Activated naive CD8-positive, alpha-beta T cell treated with anti-CD3 and anti-CD28 coated beads for 36 hours (primary cell): ENCODE measurements at regions not wholly inside any gene's neighbourhood (a gene's known extent, or its start where the extent isn't known, plus 50 kb on each side); places are given as distances from the start of the nearest gene placed in this dataset.
"Not testable (repeated sequence)": the region's sequence is repeated elsewhere in the genome, so short reads cannot be mapped to it uniquely, and the experiment has no call there.

Experiments
- DNase-seq: peaks from one replicate; pipeline ENCODE4 v3.0.0; 2021
- H3K27ac Mint-ChIP-seq: one replicate; pipeline ENCODE4 v1.8.0; 2022; ENCODE audit warnings: mild to moderate bottlenecking, moderate library complexity, mixed read lengths
- H3K27me3 Mint-ChIP-seq: one replicate; pipeline ENCODE4 v1.8.0; 2022; ENCODE audit warnings: mild to moderate bottlenecking, mixed read lengths
- H3K36me3 Mint-ChIP-seq: one replicate; pipeline ENCODE4 v1.8.0; 2021; ENCODE audit warnings: mild to moderate bottlenecking, mixed read lengths
- H3K4me1 Mint-ChIP-seq: one replicate; pipeline ENCODE4 v1.8.0; 2021; ENCODE audit warnings: mixed read lengths
- H3K4me3 Mint-ChIP-seq: one replicate; pipeline ENCODE4 v1.8.0; 2022; ENCODE audit warnings: mild to moderate bottlenecking, moderate library complexity, mixed read lengths
- H3K9me3 Mint-ChIP-seq: one replicate; pipeline ENCODE4 v1.8.0; 2022; ENCODE audit warnings: mixed read lengths

DNA sequence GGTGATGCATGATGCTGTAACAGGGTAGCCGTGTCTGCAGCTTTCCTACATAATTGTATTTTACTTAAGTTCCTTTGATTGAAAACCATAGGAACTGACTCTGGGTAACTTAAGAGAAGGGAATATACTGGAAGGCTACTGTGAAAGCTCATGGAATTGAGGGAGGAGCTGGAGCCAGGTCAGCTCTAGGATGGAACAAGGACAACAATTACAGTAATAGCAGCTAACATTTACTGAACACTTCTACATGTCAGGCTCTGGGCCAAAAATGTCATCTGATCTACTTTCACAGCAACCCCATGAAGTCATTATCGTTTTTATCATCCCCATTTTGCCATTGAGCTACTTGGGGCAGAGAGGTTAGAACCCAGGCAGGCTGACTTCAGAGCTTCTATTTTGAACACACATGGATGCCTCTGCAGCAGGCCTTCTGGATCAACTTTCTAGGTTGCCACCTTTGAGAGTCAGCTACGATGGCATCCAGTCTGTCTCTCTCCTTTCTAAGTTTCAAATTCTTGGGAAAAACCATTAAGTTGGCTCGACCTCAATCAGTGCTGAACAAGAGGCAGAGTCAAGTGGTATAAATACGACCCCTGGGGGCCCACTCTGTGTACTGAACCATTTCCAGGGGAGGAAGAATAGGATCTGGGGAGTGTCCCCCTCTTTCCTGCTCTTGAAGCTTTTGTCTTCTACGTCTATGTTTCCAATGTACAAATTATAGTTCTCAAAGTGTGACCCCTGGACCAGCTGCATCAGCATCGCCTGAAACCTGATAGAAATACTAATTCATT, 272.3 kb upstream of the PLPP4 start:
- Mint-ChIP-seq H3K4me1 (no peaks in the 10 kb centered on the region), H3K4me3 (no peak overlapping the region), H3K27me3 (peaks cover 4% of the 10 kb centered on the region), H3K27ac (no peak overlapping the region), H3K9me3 (peaks cover 2% of the 10 kb centered on the region), H3K36me3 (no peaks in the 10 kb centered on the region)
- no peak for DNase-seq

DNA sequence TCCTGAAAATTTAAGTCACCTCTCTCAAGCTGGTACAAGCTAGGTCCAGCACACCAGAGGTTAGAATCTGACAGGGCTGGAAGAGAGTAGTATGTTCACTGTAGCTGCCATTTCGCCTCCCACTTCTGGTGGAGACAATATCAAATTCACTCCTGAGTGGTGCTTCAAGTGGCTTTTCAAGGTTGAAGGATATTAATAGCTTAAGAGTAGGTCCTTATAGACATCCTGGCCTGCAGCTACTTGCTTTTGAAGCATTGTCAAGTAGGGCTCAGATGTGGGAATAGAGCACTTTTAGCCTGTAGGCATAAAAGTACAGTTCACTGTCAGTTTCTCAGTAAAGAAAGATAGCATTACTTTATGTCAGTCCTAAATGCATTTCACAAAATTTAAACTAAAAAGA, 270.5 kb upstream of the PLPP4 start:
- Mint-ChIP-seq H3K36me3 (no peaks in the 10 kb centered on the region), H3K4me1 (no peaks in the 10 kb centered on the region), H3K27ac (no peak overlapping the region), H3K9me3 (peaks cover 2% of the 10 kb centered on the region), H3K27me3 (peaks cover 4% of the 10 kb centered on the region), H3K4me3 (no peak overlapping the region)
- DNase-seq, result no peak

DNA sequence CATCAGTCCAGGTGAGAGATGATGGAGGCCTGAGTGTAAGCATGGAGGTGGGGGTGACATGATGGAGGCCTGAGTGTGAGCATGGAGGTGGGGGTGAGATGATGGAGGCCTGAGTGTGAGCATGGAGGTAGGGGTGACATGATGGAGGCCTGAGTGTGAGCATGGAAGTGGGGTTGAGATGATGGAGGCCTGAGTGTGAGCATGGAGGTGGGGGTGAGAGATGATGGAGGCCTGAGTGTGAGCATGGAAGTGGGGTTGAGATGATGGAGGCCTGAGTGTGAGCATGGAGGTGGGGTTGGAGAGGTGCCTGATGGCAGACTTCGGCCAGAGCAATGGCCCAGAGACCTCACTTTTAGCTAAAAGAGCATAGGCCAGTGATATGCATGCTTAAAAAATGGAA, 269.9 kb upstream of the PLPP4 start:
- not testable (repeated sequence) for H3K4me3 Mint-ChIP-seq, DNase-seq, H3K27me3 Mint-ChIP-seq, H3K4me1 Mint-ChIP-seq, H3K9me3 Mint-ChIP-seq, H3K36me3 Mint-ChIP-seq, H3K27ac Mint-ChIP-seq

DNA sequence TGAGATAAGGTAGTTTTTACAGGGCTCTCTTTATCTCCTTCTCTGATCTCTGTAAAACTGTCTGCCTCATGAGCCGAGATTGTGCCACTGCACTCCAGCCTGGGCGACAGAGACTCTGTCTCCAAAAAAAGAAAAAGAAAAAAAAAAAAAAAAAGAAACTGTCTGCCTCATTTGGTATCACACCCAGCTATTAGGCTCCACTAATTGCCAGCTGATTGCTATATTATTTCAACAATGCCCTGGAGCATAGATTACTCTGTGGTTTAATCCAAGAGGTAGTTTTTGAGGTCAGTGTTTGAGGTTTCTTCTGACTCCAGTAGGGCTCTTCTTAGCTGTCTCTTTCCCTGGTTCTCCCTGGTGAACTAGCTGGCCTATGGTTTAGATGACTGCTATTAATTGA, 268.1 kb upstream of the PLPP4 start:
- Mint-ChIP-seq H3K27me3 (peaks cover 4% of the 10 kb centered on the region), H3K27ac (no peak overlapping the region)

DNA sequence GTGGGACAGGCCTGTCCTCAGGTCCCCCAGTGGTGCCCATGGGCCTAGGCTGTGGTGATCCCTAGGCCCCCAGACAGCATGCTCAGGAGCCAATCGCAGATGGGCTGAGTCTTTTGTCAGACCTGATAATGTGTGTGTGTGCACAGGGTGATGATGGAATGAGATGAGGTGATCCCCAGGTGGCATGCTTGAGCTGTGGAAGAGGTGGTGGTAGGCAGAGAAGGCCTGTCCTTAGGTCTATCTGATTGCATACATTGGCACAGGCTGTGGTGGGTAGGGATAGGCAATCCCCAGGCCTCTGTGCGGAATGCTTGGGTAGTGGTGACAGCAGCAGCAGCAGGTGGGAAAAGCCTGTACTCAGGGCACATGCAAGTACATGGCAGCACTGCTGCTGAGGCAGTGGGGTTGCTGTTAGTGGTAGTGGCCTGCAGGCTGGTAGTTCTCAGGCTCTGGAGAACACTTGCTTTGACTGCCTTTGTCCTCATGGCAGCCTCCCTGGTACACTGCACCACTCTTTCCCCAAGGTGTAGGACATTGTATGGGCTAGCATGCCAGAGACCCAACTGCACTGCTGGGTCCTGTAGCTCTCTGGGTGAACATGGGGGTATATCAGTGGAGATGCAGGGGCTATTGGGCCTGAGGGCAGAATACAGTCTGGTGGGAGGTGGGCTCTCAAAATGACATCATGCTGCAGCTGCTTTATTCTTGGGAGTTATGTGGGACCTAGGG, 260.9 kb upstream of the PLPP4 start:
- no peaks in the 10 kb centered on the region for H3K9me3 Mint-ChIP-seq
- H3K36me3 Mint-ChIP-seq, result no peaks in the 10 kb centered on the region
- no peaks in the 10 kb centered on the region for H3K27me3 Mint-ChIP-seq
- no peak overlapping the region for H3K4me3 Mint-ChIP-seq
- no peak for DNase-seq
- no peaks in the 10 kb centered on the region for H3K4me1 Mint-ChIP-seq
- no peak overlapping the region for H3K27ac Mint-ChIP-seq

More for the DNA sequence above, 268.1 kb upstream of the PLPP4 start:
- H3K9me3 Mint-ChIP-seq, result peaks cover 2% of the 10 kb centered on the region
- H3K4me3 Mint-ChIP-seq, result no peak overlapping the region
- no peaks in the 10 kb centered on the region for H3K36me3 Mint-ChIP-seq
- H3K4me1 Mint-ChIP-seq, result no peaks in the 10 kb centered on the region
- DNase-seq, result no peak

DNA sequence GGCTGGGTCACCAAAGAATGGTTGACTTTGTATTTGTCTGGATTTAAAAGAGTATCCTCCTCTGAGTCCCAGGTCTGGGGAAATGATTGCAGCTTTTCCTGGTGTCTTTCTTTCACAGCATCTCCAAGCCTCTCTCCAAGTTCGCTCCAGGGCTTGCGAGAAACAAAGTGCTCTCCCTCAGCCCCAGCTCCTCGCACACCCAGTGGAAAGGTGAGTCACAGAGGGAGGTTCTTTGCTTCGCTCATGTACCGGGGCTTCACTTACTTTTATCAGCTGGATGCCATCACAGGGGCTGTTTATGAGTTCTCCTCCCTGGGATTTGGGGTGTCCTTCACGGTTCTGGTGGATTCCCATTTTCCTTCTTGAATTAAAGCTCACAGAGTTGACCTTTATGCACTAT, 252.2 kb upstream of the PLPP4 start:
- H3K27me3 Mint-ChIP-seq, result peaks cover 8% of the 10 kb centered on the region
- H3K4me3 Mint-ChIP-seq, result no peak overlapping the region
- H3K4me1 Mint-ChIP-seq, result no peaks in the 10 kb centered on the region
- DNase-seq, result no peak
- no peaks in the 10 kb centered on the region for H3K36me3 Mint-ChIP-seq
- H3K9me3 Mint-ChIP-seq, result no peaks in the 10 kb centered on the region
- no peak overlapping the region for H3K27ac Mint-ChIP-seq

DNA sequence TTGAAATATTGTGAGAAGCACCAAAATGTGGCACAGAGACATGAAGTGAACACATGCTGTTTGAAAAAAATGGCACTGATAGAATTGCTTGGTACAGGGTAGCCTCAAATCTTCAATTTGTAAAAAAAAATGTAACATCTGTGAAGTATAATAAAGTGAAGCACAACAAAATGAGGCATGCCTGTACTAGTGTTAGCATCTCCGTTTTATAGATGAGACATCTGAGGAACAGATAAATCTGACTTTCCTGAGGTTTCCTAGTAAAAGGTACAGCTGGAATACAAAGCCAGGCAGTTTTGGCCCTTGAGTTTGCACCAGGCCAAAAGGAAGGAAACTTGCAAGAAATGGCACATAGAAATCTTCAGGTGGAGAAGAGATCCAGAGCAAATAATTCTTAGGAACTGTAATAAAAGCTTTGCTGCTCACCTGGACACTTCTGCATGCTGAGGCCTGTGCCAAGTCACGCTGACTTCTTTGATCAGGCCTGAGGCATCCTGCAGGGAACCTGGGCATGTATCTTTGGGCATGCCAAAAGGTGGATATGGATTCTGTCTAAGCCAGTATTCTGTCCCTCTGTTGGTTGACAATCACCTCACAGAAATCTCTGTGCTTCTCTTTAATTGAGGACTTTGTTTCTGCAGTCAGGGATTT, 251.5 kb upstream of the PLPP4 start:
- no peak overlapping the region for H3K27ac Mint-ChIP-seq
- DNase-seq, result no peak
- H3K4me3 Mint-ChIP-seq, result no peak overlapping the region
- no peaks in the 10 kb centered on the region for H3K36me3 Mint-ChIP-seq
- H3K9me3 Mint-ChIP-seq, result no peaks in the 10 kb centered on the region
- peaks cover 8% of the 10 kb centered on the region for H3K27me3 Mint-ChIP-seq
- no peaks in the 10 kb centered on the region for H3K4me1 Mint-ChIP-seq

DNA sequence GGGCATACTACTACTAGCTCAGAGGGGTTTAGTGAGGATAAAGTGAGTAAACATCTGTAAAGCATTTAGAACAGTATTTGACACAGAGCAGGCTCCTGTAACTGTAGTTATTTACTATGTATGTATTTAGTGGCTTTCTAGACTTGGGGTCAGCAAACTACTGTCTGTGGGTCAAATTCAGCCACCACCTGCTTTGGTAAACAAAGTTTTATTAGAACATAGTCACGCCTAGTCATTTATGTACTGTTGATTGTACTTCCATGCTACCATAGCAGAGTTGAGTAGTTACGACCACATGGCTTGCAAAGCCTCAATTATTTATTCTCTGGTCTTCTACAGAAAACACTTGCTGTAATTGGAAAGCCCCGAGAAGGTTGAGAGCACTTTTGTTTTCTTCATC, 248.5 kb upstream of the PLPP4 start:
- no peaks in the 10 kb centered on the region for H3K36me3 Mint-ChIP-seq
- H3K4me1 Mint-ChIP-seq, result no peaks in the 10 kb centered on the region
- H3K4me3 Mint-ChIP-seq, result no peak overlapping the region
- DNase-seq, result no peak
- peaks cover 3% of the 10 kb centered on the region for H3K27me3 Mint-ChIP-seq
- no peak overlapping the region for H3K27ac Mint-ChIP-seq
- H3K9me3 Mint-ChIP-seq, result no peaks in the 10 kb centered on the region

DNA sequence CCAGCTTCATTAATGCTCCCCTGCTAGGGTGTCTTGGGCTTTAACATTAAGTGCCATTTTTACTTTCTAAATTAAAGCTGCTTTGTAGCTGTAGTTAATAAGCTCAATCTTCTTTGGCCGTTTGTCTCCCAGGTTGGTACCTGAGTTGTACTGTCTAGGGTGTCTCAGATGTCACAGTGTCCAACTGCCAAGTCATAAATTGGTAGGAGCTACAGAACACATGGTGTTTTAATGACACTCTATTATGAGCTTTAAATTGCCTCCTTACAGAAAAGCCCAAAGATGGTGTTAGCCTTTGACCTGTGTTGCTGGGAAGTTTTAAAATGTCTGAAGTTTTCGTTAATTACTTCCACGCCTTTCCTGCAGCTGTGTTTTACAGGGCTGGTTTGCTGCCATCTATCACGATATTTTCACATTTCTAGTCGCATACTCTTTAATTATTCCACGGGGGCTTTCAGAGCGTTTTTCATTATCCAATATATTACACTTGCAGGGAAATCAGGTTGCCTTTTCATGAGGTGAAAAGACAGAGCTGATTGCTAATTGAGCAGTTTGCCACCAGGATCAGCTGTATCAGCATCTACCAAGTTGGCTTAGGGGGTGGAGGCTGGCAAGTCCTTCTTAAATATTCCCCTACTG, 247.8 kb upstream of the PLPP4 start:
- no peaks in the 10 kb centered on the region for H3K4me1 Mint-ChIP-seq
- DNase-seq, result no peak
- H3K36me3 Mint-ChIP-seq, result no peaks in the 10 kb centered on the region
- H3K9me3 Mint-ChIP-seq, result no peaks in the 10 kb centered on the region
- peaks cover 3% of the 10 kb centered on the region for H3K27me3 Mint-ChIP-seq
- H3K27ac Mint-ChIP-seq, result no peak overlapping the region
- no peak overlapping the region for H3K4me3 Mint-ChIP-seq

DNA sequence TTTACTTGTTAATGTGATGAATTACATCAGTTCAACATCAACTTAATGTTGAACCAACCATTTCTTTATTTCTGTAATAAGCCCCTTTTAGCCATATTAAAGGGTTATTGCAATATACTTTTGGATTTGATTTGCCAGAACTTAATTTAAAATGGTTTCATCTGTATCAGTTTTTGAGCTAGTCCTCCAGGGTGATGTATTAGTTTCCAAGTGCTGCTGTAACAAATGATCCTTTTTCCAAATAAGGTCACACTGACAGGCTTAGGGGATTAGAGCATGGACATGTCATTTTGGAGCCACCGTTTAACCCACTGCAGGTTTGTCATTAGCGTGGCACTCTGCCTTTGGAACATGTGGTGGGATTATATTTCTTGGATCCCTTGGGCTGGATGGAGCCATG, 244.8 kb upstream of the PLPP4 start:
- Mint-ChIP-seq H3K27ac (no peak overlapping the region), H3K9me3 (no peaks in the 10 kb centered on the region), H3K36me3 (no peaks in the 10 kb centered on the region), H3K4me1 (no peaks in the 10 kb centered on the region), H3K4me3 (no peak overlapping the region), H3K27me3 (no peaks in the 10 kb centered on the region)
- no peak for DNase-seq

DNA sequence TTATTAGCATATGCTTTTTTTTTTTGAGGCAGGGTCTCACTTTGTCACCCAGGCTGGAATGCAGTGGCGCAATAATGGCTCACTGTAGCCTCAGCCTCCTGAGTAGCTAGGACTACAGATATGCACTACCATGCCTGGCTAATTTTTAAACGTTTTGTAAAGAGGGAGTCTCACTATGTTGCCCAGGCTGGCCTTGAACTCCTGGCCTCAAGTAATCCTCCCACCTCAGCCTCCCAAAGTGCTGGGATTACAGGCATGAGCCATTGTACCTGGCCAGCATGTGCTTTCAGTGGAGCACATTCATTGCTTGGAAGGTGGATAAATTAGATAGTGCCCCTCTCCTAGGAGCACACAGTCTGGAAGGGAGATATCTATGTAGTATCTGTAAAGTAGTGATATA, 243.7 kb upstream of the PLPP4 start:
- not testable (repeated sequence) for H3K27me3 Mint-ChIP-seq, H3K9me3 Mint-ChIP-seq, H3K27ac Mint-ChIP-seq, H3K36me3 Mint-ChIP-seq, H3K4me3 Mint-ChIP-seq, H3K4me1 Mint-ChIP-seq, DNase-seq

DNA sequence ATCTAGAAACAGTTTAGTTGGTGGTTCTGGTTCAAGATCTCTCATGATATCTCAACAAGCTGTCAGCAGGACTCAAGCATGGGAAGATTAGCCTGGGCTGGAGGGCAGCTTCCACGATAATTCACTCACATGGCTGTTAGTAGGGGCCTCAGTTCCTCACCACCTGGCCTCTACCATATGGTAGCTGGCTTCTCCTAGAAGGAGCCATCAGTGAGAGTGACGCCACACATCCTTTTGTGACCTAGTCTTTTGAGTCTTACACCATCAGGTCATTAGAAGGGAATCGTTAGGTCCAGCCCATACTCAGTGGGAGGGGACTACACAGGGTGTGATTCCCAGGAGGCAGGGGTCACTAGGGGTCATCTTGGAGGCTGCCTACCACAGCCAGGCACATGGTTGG, 239.3 kb upstream of the PLPP4 start:
- Mint-ChIP-seq H3K4me3 (no peak overlapping the region), H3K36me3 (no peaks in the 10 kb centered on the region), H3K27me3 (no peaks in the 10 kb centered on the region), H3K4me1 (no peaks in the 10 kb centered on the region), H3K9me3 (no peaks in the 10 kb centered on the region), H3K27ac (no peak overlapping the region)
- DNase-seq, result no peak

DNA sequence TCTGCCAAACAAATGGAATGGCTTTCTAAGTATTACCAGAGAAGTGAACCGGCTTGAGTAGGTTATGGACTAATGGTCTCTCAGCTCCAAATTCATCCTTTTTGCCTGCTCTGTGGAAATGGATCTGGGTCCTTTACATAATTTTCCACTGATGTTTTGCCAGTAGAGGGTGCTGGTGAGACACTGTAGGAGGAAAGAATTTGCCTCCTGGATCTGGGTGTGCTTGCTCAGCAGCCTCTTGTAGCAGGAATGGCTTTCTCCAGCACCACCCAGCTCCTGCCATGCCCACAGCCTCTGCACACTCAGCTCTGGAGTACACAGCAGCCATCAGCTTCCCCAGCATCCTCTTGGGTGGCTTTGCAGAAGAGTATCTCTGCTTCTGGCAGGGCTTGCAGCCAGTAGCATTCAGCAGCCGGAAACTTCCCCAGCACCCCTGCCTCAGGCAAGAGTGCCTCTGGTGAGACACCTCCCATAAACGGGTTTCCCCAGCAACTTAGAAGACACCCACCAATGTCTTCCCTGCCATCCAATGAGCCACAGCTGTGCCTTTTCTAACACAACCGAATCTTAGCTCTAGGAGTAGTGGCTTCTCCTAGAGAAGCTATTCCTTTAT, 235.0 kb upstream of the PLPP4 start:
- H3K27ac Mint-ChIP-seq, result no peak overlapping the region
- DNase-seq, result no peak
- H3K36me3 Mint-ChIP-seq, result no peaks in the 10 kb centered on the region
- H3K4me1 Mint-ChIP-seq, result no peaks in the 10 kb centered on the region
- no peaks in the 10 kb centered on the region for H3K9me3 Mint-ChIP-seq
- peaks cover 9% of the 10 kb centered on the region for H3K27me3 Mint-ChIP-seq
- H3K4me3 Mint-ChIP-seq, result no peak overlapping the region

DNA sequence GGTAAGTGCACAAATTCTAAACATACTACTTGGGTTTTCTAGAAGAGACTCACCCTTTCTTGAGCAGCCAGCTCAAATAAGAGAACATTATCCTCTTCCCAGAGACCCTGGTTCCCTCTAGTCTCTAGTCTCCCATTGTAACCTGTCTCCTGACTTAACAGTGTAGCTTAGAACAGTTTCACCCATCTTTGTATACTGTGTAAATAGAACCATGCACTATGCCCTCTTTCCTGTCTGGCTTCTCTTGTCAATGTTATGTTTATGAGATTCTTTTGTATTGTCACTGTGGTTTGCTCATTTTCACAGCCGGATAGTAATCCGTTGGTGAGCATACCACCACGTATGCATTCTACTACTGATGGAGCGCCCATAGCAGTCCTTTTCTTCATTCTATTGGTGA, 227.4 kb upstream of the PLPP4 start:
- H3K4me1 Mint-ChIP-seq, result no peaks in the 10 kb centered on the region
- no peaks in the 10 kb centered on the region for H3K36me3 Mint-ChIP-seq
- no peak for DNase-seq
- peaks cover 6% of the 10 kb centered on the region for H3K27me3 Mint-ChIP-seq
- no peaks in the 10 kb centered on the region for H3K9me3 Mint-ChIP-seq
- H3K4me3 Mint-ChIP-seq, result no peak overlapping the region
- no peak overlapping the region for H3K27ac Mint-ChIP-seq

DNA sequence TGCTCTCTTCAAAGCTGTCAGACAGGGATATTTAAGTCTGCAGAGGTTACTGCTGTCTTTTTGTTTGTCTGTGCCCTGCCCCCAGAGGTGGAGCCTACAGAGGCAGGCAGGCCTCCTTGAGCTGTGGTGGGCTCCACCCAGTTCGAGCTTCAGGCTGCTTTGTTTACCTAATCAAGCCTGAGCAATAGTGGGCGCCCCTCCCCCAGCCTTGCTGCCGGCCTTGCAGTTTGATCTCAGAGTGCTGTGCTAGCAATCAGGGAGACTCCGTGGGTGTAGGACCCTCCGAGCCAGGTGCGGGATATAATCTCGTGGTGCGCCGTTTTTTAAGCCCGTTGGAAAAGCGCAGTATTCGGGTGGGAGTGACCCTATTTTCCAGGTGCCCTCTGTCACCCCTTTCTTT, 217.3 kb upstream of the PLPP4 start:
- H3K9me3 Mint-ChIP-seq, H3K36me3 Mint-ChIP-seq, DNase-seq, H3K27me3 Mint-ChIP-seq, H3K27ac Mint-ChIP-seq, H3K4me3 Mint-ChIP-seq, H3K4me1 Mint-ChIP-seq: not testable (repeated sequence)
